ENCODE measurements at regions not wholly inside any gene's neighbourhood (a gene's known extent, or its start where the extent isn't known, plus 50 kb on each side); places are given as distances from the start of the nearest gene placed in this dataset.
"Not testable (repeated sequence)": the region's sequence is repeated elsewhere in the genome, so short reads cannot be mapped to it uniquely, and the experiment has no call there.

GRCh38 chr16:9670616-9671015 is 511.6 kb downstream of the GRIN2A start:
- TF ChIP-seq, protein P1, sequence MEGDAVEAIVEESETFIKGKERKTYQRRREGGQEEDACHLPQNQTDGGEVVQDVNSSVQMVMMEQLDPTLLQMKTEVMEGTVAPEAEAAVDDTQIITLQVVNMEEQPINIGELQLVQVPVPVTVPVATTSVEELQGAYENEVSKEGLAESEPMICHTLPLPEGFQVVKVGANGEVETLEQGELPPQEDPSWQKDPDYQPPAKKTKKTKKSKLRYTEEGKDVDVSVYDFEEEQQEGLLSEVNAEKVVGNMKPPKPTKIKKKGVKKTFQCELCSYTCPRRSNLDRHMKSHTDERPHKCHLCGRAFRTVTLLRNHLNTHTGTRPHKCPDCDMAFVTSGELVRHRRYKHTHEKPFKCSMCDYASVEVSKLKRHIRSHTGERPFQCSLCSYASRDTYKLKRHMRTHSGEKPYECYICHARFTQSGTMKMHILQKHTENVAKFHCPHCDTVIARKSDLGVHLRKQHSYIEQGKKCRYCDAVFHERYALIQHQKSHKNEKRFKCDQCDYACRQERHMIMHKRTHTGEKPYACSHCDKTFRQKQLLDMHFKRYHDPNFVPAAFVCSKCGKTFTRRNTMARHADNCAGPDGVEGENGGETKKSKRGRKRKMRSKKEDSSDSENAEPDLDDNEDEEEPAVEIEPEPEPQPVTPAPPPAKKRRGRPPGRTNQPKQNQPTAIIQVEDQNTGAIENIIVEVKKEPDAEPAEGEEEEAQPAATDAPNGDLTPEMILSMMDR (conservative IDR thresholded peaks at IDR 0.05 in 1 of 2, IDR thresholded peaks at IDR 0.05 in 1 of 2; ENCODE audit: low read depth in 1 of 2, low read length in 2 of 2) = not testable (repeated sequence)
- TF ChIP-seq EZH2 (IDR thresholded peaks at IDR 0.05; ENCODE audit: low read length, missing control alignments) = not testable (repeated sequence)

Data from fibroblast of lung (primary cell).